HL-60 (cell line): ENCODE measurements at regions not wholly inside any gene's neighbourhood (a gene's known extent, or its start where the extent isn't known, plus 50 kb on each side); places are given as distances from the start of the nearest gene placed in this dataset.
"Not testable (repeated sequence)": the region's sequence is repeated elsewhere in the genome, so short reads cannot be mapped to it uniquely, and the experiment has no call there.

Experiments
- DNase-seq, 2 experiments: peaks; one replicate each; pipeline ENCODE4 v3.0.0-alpha.2; 2010 to 2020; ENCODE audit warnings: low read depth in 1 of 2, low spot score in 1 of 2
- H3K27ac ChIP-seq: fragments of 250-450 bp; sonication (Bioruptor Pico); replicated peaks from 2 replicates; pipeline ENCODE4 v1.5.1; 2020; ENCODE audit warnings: mild to moderate bottlenecking, moderate library complexity
- H3K27me3 ChIP-seq: fragments of 250-450 bp; sonication (Bioruptor Pico); 2 replicates; pipeline ENCODE4 v1.5.1; 2021; ENCODE audit warnings: mild to moderate bottlenecking, moderate library complexity; ENCODE audit not compliant: insufficient read depth, poor library complexity, severe bottlenecking
- H3K4me3 ChIP-seq: replicated peaks from 2 replicates; pipeline ENCODE4 v1.5.1; 2011; ENCODE audit warnings: mild to moderate bottlenecking, control low read depth, low read length; ENCODE audit not compliant: insufficient read depth
- CTCF ChIP-seq: IDR thresholded peaks from one replicate; pipeline ENCODE4 v1.5.1; 2011; ENCODE audit warnings: low read length, control low read depth, inconsistent platforms; ENCODE audit not compliant: insufficient read depth
- GABPA ChIP-seq: IDR thresholded peaks from 2 replicates; pipeline ENCODE4 v1.6.1; 2012; ENCODE audit warnings: low read depth
- POLR2AphosphoS5 ChIP-seq: IDR thresholded peaks from 2 replicates; pipeline ENCODE4 v1.6.1; 2012; ENCODE audit warnings: low read depth
- SPI1 ChIP-seq: IDR thresholded peaks from 2 replicates; pipeline ENCODE4 v1.6.1; 2012; ENCODE audit warnings: low read depth, mild to moderate bottlenecking, borderline replicate concordance
- TF ChIP-seq, protein P1 (sequence below): IDR thresholded peaks from 2 replicates; pipeline ENCODE4 v1.6.1; 2012; ENCODE audit warnings: low read depth; ENCODE audit not compliant: insufficient replicate concordance

- TF ChIP-seq POLR2AphosphoS5 (no peak), SPI1 (no peak)
- no peak for DNase-seq
- H3K27ac ChIP-seq: no peak overlapping the region
These were observed 213.2 kb upstream of the ZNF217 start for GRCh38 chr20:53806683-53807401.

DNA sequence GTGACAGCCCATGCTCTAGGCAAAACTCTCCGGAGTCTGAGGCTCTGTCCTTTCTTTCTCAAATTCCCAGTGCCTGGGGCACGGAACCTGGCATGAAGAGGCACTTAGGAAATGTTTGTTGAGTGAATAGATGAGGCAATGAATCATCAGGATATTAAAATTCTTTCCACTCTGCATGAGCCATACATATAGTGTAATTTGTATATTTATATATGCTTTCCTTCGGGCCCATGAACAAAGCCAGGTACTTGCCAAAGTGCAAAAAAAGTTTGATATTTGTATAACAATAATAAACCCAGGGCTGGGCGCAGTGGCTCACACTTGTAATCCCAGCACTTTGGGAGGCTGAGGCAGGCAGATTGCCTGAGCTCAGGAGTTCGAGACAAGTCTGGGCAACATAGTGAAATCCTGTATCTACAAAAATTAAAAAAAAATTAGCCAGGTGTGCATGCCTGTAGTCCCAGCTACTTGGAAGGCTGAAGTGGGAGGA, 212.3 kb upstream of the ZNF217 start:
- no peak for DNase-seq
- no peak overlapping the region for H3K4me3 ChIP-seq
- H3K27ac ChIP-seq: no peak overlapping the region
- no peaks in the 10 kb centered on the region for H3K27me3 ChIP-seq
- TF ChIP-seq GABPA (no peak), POLR2AphosphoS5 (no peak), CTCF (no peak), SPI1 (no peak)
- TF ChIP-seq, protein P1, sequence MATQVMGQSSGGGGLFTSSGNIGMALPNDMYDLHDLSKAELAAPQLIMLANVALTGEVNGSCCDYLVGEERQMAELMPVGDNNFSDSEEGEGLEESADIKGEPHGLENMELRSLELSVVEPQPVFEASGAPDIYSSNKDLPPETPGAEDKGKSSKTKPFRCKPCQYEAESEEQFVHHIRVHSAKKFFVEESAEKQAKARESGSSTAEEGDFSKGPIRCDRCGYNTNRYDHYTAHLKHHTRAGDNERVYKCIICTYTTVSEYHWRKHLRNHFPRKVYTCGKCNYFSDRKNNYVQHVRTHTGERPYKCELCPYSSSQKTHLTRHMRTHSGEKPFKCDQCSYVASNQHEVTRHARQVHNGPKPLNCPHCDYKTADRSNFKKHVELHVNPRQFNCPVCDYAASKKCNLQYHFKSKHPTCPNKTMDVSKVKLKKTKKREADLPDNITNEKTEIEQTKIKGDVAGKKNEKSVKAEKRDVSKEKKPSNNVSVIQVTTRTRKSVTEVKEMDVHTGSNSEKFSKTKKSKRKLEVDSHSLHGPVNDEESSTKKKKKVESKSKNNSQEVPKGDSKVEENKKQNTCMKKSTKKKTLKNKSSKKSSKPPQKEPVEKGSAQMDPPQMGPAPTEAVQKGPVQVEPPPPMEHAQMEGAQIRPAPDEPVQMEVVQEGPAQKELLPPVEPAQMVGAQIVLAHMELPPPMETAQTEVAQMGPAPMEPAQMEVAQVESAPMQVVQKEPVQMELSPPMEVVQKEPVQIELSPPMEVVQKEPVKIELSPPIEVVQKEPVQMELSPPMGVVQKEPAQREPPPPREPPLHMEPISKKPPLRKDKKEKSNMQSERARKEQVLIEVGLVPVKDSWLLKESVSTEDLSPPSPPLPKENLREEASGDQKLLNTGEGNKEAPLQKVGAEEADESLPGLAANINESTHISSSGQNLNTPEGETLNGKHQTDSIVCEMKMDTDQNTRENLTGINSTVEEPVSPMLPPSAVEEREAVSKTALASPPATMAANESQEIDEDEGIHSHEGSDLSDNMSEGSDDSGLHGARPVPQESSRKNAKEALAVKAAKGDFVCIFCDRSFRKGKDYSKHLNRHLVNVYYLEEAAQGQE: no peak

More at GRCh38 chr20:53806683-53807401, 213.2 kb upstream of the ZNF217 start:
- Histone ChIP-seq H3K4me3 (no peak overlapping the region), H3K27me3 (no peaks in the 10 kb centered on the region)

DNA sequence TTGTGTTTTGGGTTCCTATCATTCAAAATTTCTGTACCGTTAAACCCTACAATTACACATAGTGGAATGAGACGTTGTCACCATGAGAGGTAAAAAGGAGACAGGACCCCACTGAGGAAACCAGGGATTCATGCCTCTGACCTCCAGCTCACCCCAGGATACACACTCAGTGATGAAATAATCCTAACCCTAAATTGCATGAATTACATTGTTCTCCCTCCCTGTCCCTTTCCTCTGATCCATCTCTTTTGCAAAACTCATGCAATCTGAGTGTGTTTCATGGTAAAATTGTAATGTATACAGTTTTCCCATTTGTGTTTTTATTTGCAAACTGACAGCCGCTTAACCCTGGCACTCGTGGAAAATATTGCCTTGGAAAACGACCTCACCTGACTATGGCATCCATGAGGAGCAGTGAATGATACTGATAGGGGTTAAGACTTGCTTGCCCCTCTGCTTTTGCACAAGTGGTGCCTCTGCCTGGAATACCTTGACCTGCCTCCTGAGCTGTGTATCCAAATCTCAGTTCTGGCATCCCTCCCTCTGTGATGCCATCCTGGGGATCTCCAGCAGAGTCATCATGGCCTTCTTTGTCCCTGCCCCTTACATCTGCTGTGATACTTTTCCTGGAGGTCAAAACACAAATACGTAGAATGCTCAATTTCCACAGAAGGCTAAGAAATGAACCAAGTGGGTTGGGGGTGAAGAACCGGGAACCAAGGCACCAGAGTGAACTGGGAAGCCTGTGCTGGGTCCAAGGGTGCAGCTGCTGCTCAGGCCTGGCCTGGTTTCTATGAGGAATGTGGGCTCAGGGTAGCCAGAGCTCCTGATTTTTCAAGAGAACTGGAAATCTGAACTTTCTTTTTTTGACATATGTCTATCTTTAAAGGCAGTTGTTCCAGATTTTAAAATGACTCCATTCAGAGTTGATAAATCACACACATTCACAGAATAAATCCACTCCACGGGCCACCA, 211.6 kb upstream of the ZNF217 start:
- Histone ChIP-seq H3K27ac (no peak overlapping the region), H3K27me3 (no peaks in the 10 kb centered on the region), H3K4me3 (no peak overlapping the region)
- DNase-seq: no peak
- TF ChIP-seq GABPA: no peak
- no peak for TF ChIP-seq CTCF
- no peak for TF ChIP-seq SPI1
- no peak for TF ChIP-seq POLR2AphosphoS5
- TF ChIP-seq, protein P1: no peak

GRCh38 chr20:53804308-53804707, 210.7 kb upstream of the ZNF217 start:
- not testable (repeated sequence) for H3K27me3 ChIP-seq, H3K4me3 ChIP-seq, DNase-seq, H3K27ac ChIP-seq
